Activated CD8-positive, alpha-beta memory T cell treated with anti-CD3 and anti-CD28 coated beads for 24 hours (primary cell): ENCODE measurements at regions not wholly inside any gene's neighbourhood (a gene's known extent, or its start where the extent isn't known, plus 50 kb on each side); places are given as distances from the start of the nearest gene placed in this dataset.
"Not testable (repeated sequence)": the region's sequence is repeated elsewhere in the genome, so short reads cannot be mapped to it uniquely, and the experiment has no call there.

Experiments used
- DNase-seq: peaks from one replicate; pipeline ENCODE4 v3.0.0-alpha.2; 2020

GRCh38 chr6:40139447-40139846 lies 205.2 kb upstream of the MOCS1 start:
- DNase-seq: no peak

- no peak for DNase-seq
Measured at GRCh38 chr6:40138273-40138720, 204.0 kb upstream of the MOCS1 start.

- no peak for DNase-seq
Measured at GRCh38 chr6:40135491-40136072, 201.3 kb upstream of the MOCS1 start.

GRCh38 chr6:40133981-40134380 lies 199.7 kb upstream of the MOCS1 start:
- not testable (repeated sequence) for DNase-seq

- no peak for DNase-seq
Measured at GRCh38 chr6:40131675-40132074, 197.4 kb upstream of the MOCS1 start.

- no peak for DNase-seq
Measured at GRCh38 chr6:40128127-40128526, 193.9 kb upstream of the MOCS1 start.

GRCh38 chr6:40125680-40126394 lies 191.6 kb upstream of the MOCS1 start:
- no peak for DNase-seq

GRCh38 chr6:40124924-40125323 lies 190.7 kb upstream of the MOCS1 start:
- DNase-seq: no peak

GRCh38 chr6:40116832-40117231 lies 182.6 kb upstream of the MOCS1 start:
- DNase-seq: no peak

GRCh38 chr6:40112350-40112749 lies 178.1 kb upstream of the MOCS1 start:
- DNase-seq: no peak

- DNase-seq: no peak
Measured at GRCh38 chr6:40108736-40109135, 174.5 kb upstream of the MOCS1 start.

GRCh38 chr6:40106840-40107239 lies 172.6 kb upstream of the MOCS1 start:
- no peak for DNase-seq

GRCh38 chr6:40098774-40099173 lies 164.5 kb upstream of the MOCS1 start:
- no peak for DNase-seq

GRCh38 chr6:40097590-40097989 lies 163.3 kb upstream of the MOCS1 start:
- DNase-seq: no peak

- DNase-seq: no peak
Measured at GRCh38 chr6:40083141-40083920, 149.1 kb upstream of the MOCS1 start.

- no peak for DNase-seq
Measured at GRCh38 chr6:40082278-40083043, 148.2 kb upstream of the MOCS1 start.

- DNase-seq: no peak
Measured at GRCh38 chr6:40077736-40078135, 143.5 kb upstream of the MOCS1 start.

GRCh38 chr6:40077315-40077714 lies 143.1 kb upstream of the MOCS1 start:
- DNase-seq: no peak

GRCh38 chr6:40075056-40075590 lies 140.9 kb upstream of the MOCS1 start:
- no peak for DNase-seq

GRCh38 chr6:40074306-40075055 lies 140.2 kb upstream of the MOCS1 start:
- DNase-seq: no peak

- no peak for DNase-seq
Measured at GRCh38 chr6:40066372-40066771, 132.1 kb upstream of the MOCS1 start.

- DNase-seq: no peak
Measured at GRCh38 chr6:40056865-40057264, 122.6 kb upstream of the MOCS1 start.
